ENCODE measurements at regions not wholly inside any gene's neighbourhood (a gene's known extent, or its start where the extent isn't known, plus 50 kb on each side); places are given as distances from the start of the nearest gene placed in this dataset. TPM values are rescaled to one million over a fixed set of nuclear protein-coding genes. Genes with fewer than 3 reads are reported as not detected.

Small RNA genes in the stretch of these regions (small RNA-seq; reads per million reads assigned to genes)
- gene RNU1-65P (ENCODE audit: low replicate concordance) (not detected), gene RNU6-129P (ENCODE audit: low replicate concordance) (not detected), gene RNU6-478P (ENCODE audit: low replicate concordance) (not detected)

Measured in temporal lobe (tissue), 1 donor.